HCT116 (cell line): ENCODE measurements at regions not wholly inside any gene's neighbourhood (a gene's known extent, or its start where the extent isn't known, plus 50 kb on each side); places are given as distances from the start of the nearest gene placed in this dataset.

Experiments used
- ATAC-seq: fragments of 200-7000 bp; cut with Tn5 transposase; 2 replicates; pipeline ENCODE4 v1.9.1; 2020; ENCODE audit warnings: mild to moderate bottlenecking, moderate library complexity
- BruUV-seq: library from RNA; stranded (reverse); fragments of 400-500 nt; replicated peaks from 2 replicates; lab custom pipeline; 2021; lab: Mats Ljungman, UMichigan
- CTCF ChIA-PET: fragments of 300-600 bp; sonication (Branson Sonifier 250); formaldehyde crosslinking; loops from one replicate; lab custom pipeline; 2021; ENCODE audit warnings: antibody characterized with exemption; lab: Charles Lee
- POLR2A ChIA-PET: fragments of 300-600, 350-600 bp; sonication (Branson Sonifier 250); formaldehyde crosslinking; loops from one replicate; lab custom pipeline; 2021; ENCODE audit warnings: antibody characterized with exemption; lab: Charles Lee
- RAD21 ChIA-PET, 2 experiments: fragments of 300-600 bp; sonication (Branson Sonifier 250); formaldehyde crosslinking; loops; one replicate each; lab custom pipeline; 2023; ENCODE audit warnings: low total read pairs in 2 of 2; ENCODE audit not compliant: uncharacterized antibody in 2 of 2, unreplicated experiment in 2 of 2, low non-redundant PET in 1 of 2; lab: Charles Lee
- DNase-seq: peaks from one replicate; pipeline ENCODE4 v3.0.0-alpha.2; 2010; ENCODE audit warnings: low read depth, low spot score
- H2AFZ ChIP-seq: fragments of 200-600 bp; shearing (Covaris generic), sonication (generic); 2 replicates; pipeline ENCODE4 v1.6.1; 2017; ENCODE audit warnings: low read depth, mixed run types, mixed read lengths, antibody characterized with exemption, low read length; ENCODE audit not compliant: poor library complexity, severe bottlenecking
- H3K27ac ChIP-seq: 2 replicates; pipeline ENCODE4 v1.5.1; 2012; ENCODE audit warnings: low read depth, low read length
- H3K27me3 ChIP-seq: fragments of 200-600 bp; sonication (generic); 2 replicates; pipeline ENCODE4 v1.6.1; 2016; ENCODE audit warnings: mixed run types, low read length, mixed read lengths; ENCODE audit not compliant: insufficient read depth
- H3K36me3 ChIP-seq, 2 experiments: fragments of 200-500 bp in 1 of 2; fragments of 200-600 bp in 1 of 2; sonication (Bioruptor generic) in 1 of 2; sonication (generic) in 1 of 2; 2 replicates each; pipeline versions ENCODE4 v1.5.1 to v1.6.1; 2014 to 2016; ENCODE audit warnings: low read length in 2 of 2, inconsistent platforms in 1 of 2, mixed read lengths in 1 of 2, mixed run types in 1 of 2; ENCODE audit not compliant: insufficient read depth in 2 of 2, control insufficient read depth in 1 of 2
- H3K4me1 ChIP-seq, 2 experiments: fragments of 200-600 bp in 1 of 2; sonication (generic) in 1 of 2; 2 replicates each; pipeline versions ENCODE4 v1.5.1 to v1.6.1; 2012 to 2017; ENCODE audit warnings: low read length in 2 of 2, inconsistent platforms in 1 of 2, mild to moderate bottlenecking in 1 of 2, mixed read lengths in 1 of 2, mixed run types in 1 of 2, moderate library complexity in 1 of 2; ENCODE audit not compliant: insufficient read depth in 2 of 2, control insufficient read depth in 1 of 2
- H3K4me2 ChIP-seq: fragments of 200-600 bp; sonication (generic); 2 replicates; pipeline ENCODE4 v1.6.1; 2017; ENCODE audit warnings: mixed run types, low read length, mixed read lengths
- H3K4me3 ChIP-seq, 2 experiments: fragments of 200-600 bp in 1 of 2; sonication (generic) in 1 of 2; replicated peaks in 1 of 2; 2 replicates each; pipeline ENCODE4 v1.5.1; 2011 to 2016; ENCODE audit warnings: low read length in 2 of 2, control low read depth in 1 of 2, low read depth in 1 of 2, mild to moderate bottlenecking in 1 of 2, mixed read lengths in 1 of 2, mixed run types in 1 of 2
- H3K79me2 ChIP-seq: fragments of 200-600 bp; sonication (generic); 2 replicates; pipeline ENCODE4 v1.6.1; 2017; ENCODE audit warnings: mild to moderate bottlenecking, mixed run types, low read length, moderate library complexity, mixed read lengths; ENCODE audit not compliant: insufficient read depth
- H3K9ac ChIP-seq: fragments of 200-600 bp; sonication (generic); 2 replicates; pipeline ENCODE4 v1.6.1; 2016; ENCODE audit warnings: low read length, mixed read lengths
- H3K9me2 ChIP-seq: fragments of 200-600 bp; sonication (generic), shearing (Covaris generic); 2 replicates; pipeline ENCODE4 v1.6.1; 2017; ENCODE audit warnings: mixed run types, mild to moderate bottlenecking, moderate library complexity; ENCODE audit not compliant: insufficient read depth
- H3K9me3 ChIP-seq, 2 experiments: fragments of 200-500 bp in 1 of 2; fragments of 200-600 bp in 1 of 2; sonication (Bioruptor generic) in 1 of 2; sonication (generic) in 1 of 2; 2 replicates each; pipeline ENCODE4 v1.6.1; 2014 to 2017; ENCODE audit warnings: low read length in 2 of 2, mixed read lengths in 2 of 2, inconsistent platforms in 1 of 2, low read depth in 1 of 2, mild to moderate bottlenecking in 1 of 2, mixed run types in 1 of 2, moderate library complexity in 1 of 2; ENCODE audit not compliant: control insufficient read depth in 1 of 2, insufficient read depth in 1 of 2
- H4K20me1 ChIP-seq: fragments of 200-600 bp; sonication (generic), shearing (Covaris generic); 2 replicates; pipeline ENCODE4 v1.6.1; 2017; ENCODE audit warnings: mixed run types, mild to moderate bottlenecking, moderate library complexity; ENCODE audit not compliant: insufficient read depth
- ATF3 ChIP-seq: IDR thresholded peaks from 2 replicates; pipeline ENCODE4 v1.6.1; 2012
- ELF1 ChIP-seq: IDR thresholded peaks from 2 replicates; pipeline ENCODE4 v1.6.1; 2012; ENCODE audit warnings: low read depth, borderline replicate concordance
- FOSL1 ChIP-seq: IDR thresholded peaks from 2 replicates; pipeline ENCODE4 v1.6.1; 2012; ENCODE audit warnings: low read depth
- RAD21 ChIP-seq: IDR thresholded peaks from 2 replicates; pipeline ENCODE4 v1.6.1; 2012; ENCODE audit warnings: low read depth, mild to moderate bottlenecking
- REST ChIP-seq: IDR thresholded peaks from 2 replicates; pipeline ENCODE4 v1.6.1; 2012; ENCODE audit warnings: low read depth
- SRF ChIP-seq: IDR thresholded peaks from 2 replicates; pipeline ENCODE4 v1.6.1; 2012; ENCODE audit warnings: low read depth
- YY1 ChIP-seq: IDR thresholded peaks from 2 replicates; pipeline ENCODE4 v1.6.1; 2011; ENCODE audit warnings: low read length, low read depth, moderate library complexity, mild to moderate bottlenecking; ENCODE audit not compliant: insufficient replicate concordance; ENCODE audit errors: extremely low read depth
- intact Hi-C: fragments of 100-400 bp; cut with micrococcal nuclease; formaldehyde crosslinking; loops from 2 replicates; pipeline ENCODE4 v1.10.0; 2022
- TF ChIP-seq, protein P1 (sequence below): IDR thresholded peaks from 2 replicates; pipeline ENCODE4 v1.6.1; 2011; ENCODE audit warnings: mild to moderate bottlenecking, low read length, moderate library complexity; ENCODE audit not compliant: insufficient replicate concordance; ENCODE audit errors: extremely low read depth

DNA sequence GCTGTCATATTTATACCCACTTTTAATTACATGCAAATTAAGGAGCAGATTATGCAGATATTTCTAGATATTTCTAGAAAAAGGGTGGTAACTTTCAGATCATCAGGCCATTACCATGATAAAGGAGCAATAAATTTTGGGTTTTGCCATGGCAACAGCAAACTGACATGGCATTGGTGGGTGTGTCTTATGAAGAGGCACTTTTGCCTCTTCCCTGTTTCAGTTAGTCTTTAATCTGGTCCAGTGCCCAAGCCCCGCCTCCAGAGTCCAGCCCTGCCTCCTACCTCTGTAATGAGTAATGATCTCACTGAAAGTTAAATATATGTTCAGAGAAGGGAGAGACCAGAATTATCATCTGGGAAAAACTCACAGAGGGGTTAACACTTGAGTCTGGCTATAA, 124.8 kb downstream of the SCG2 start:
- Histone ChIP-seq H2AFZ (no peak overlapping the region), H3K4me3 (no peak overlapping the region), H4K20me1 (no peaks in the 10 kb centered on the region), H3K79me2 (no peaks in the 10 kb centered on the region), H3K9ac (no peak overlapping the region), H3K9me2 (no peaks in the 10 kb centered on the region), H3K36me3 (no peaks in the 10 kb centered on the region), H3K4me1 (peaks cover 3 to 11% of the 10 kb centered on the region in 2 experiments; a peak in 2 of 4 replicates), H3K9me3 (no peaks in the 10 kb centered on the region; a peak in 1 of 4 replicates), H3K27me3 (no peaks in the 10 kb centered on the region), H3K4me2 (no peak overlapping the region), H3K27ac (no peak overlapping the region)
- TF ChIP-seq ELF1 (no peak), REST (no peak), YY1 (no peak), ATF3 (no peak), RAD21 (no peak), FOSL1 (no peak), SRF (no peak)
- TF ChIP-seq, protein P1, sequence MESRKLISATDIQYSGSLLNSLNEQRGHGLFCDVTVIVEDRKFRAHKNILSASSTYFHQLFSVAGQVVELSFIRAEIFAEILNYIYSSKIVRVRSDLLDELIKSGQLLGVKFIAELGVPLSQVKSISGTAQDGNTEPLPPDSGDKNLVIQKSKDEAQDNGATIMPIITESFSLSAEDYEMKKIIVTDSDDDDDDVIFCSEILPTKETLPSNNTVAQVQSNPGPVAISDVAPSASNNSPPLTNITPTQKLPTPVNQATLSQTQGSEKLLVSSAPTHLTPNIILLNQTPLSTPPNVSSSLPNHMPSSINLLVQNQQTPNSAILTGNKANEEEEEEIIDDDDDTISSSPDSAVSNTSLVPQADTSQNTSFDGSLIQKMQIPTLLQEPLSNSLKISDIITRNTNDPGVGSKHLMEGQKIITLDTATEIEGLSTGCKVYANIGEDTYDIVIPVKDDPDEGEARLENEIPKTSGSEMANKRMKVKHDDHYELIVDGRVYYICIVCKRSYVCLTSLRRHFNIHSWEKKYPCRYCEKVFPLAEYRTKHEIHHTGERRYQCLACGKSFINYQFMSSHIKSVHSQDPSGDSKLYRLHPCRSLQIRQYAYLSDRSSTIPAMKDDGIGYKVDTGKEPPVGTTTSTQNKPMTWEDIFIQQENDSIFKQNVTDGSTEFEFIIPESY: no peak
- ChIA-PET RAD21 (no interaction called here), CTCF (no interaction called here), POLR2A (no interaction called here)
- BruUV-seq: no TSS peak
- DNase-seq: no peak
- intact Hi-C loops: no loop called here
- peak; percentile 44; the same call in 1 of the 2 replicates for ATAC-seq
